Heart right ventricle (tissue), 16 donors: ENCODE measurements at regions not wholly inside any gene's neighbourhood (a gene's known extent, or its start where the extent isn't known, plus 50 kb on each side); places are given as distances from the start of the nearest gene placed in this dataset.

Experiments used
- ATAC-seq, 8 donors: fragments of 200-7000 bp; cut with Tn5 transposase; one replicate each; pipeline ENCODE4 v1.9.1; 2020; ENCODE audit warnings: mild to moderate bottlenecking in 8 of 8, moderate library complexity in 8 of 8, moderate number of reproducible peaks in 1 of 8
- DNase-seq, 2 donors: peaks; one replicate each; pipeline ENCODE4 v3.0.0-alpha.2; 2020
- H3K27ac ChIP-seq, 10 donors: fragments of 200-600 bp; sonication (generic) in 2 of 10; one replicate each; pipeline versions ENCODE4 v1.5.0 to v1.8.0; 2020 to 2022; ENCODE audit warnings: mild to moderate bottlenecking in 3 of 10
- H3K27me3 ChIP-seq, 7 donors: fragments of 200-600 bp; one replicate each; pipeline ENCODE4 v1.8.0; 2021 to 2022; ENCODE audit warnings: mild to moderate bottlenecking in 2 of 7
- H3K36me3 ChIP-seq, 9 donors: fragments of 200-600 bp; sonication (generic) in 1 of 9; one replicate each; pipeline versions ENCODE4 v1.5.0 to v1.8.0; 2020 to 2022; ENCODE audit warnings: mild to moderate bottlenecking in 2 of 9
- H3K4me1 ChIP-seq, 9 donors: fragments of 200-600 bp; sonication (generic) in 1 of 9; one replicate each; pipeline versions ENCODE4 v1.5.0 to v1.8.0; 2020 to 2022; ENCODE audit warnings: mild to moderate bottlenecking in 4 of 9
- H3K4me3 ChIP-seq, 10 donors: fragments of 200-600 bp; sonication (generic) in 2 of 10; one replicate each; pipeline versions ENCODE4 v1.5.0 to v1.8.0; 2020 to 2022; ENCODE audit warnings: mild to moderate bottlenecking in 7 of 10, moderate library complexity in 2 of 10
- H3K9me3 ChIP-seq, 11 donors: fragments of 200-600 bp in 10 of 11; sonication (generic) in 2 of 11; one replicate each; pipeline versions ENCODE4 v1.5.0 to v1.8.0; 2013 to 2022; ENCODE audit warnings: mild to moderate bottlenecking in 2 of 11, control low read depth in 1 of 11, moderate library complexity in 1 of 11
- WGBS, 2 donors: extraction: QIAGEN DNeasy Blood & Tissue Kit; methylation state at CpG; one replicate each; pipeline ENCODE4 v1.1.7; 2013; ENCODE audit warnings: inconsistent platforms in 1 of 2; 5-methylcytosine and 5-hydroxymethylcytosine counted together
- intact Hi-C, 10 donors: fragments of 100-400 bp; cut with DNase I; formaldehyde crosslinking; loops; one replicate each; pipeline versions ENCODE4 v1.11.1 to v1.14.2; 2022
- TF ChIP-seq, protein P1 (sequence below), 9 donors: fragments of 200-600 bp; sonication (generic) in 2 of 9; IDR thresholded peaks; one replicate each; pipeline versions ENCODE4 v1.5.0 to v1.8.0; 2021 to 2022; ENCODE audit warnings: antibody characterized with exemption in 9 of 9, mild to moderate bottlenecking in 5 of 9, moderate library complexity in 1 of 9
- donor health status: Arrhythmogenic right ventricular cardiomyopathy.
- donor health status: ischemic (EF 13 %, LVEDD 7.1; RV severe dilation, severe dysfunction).
- donor health status: healthy with polysubstance abuse.
- donor health status: DM: no; HTN: yes; CAD: no.
- donor health status: DM: no; HTN: no; CAD: no.
- donor health status: ischemic (EF 25% LVEDD 6.9; RV normal size, moderate dysfunction).
- donor health status: ischemic (EF 25% LVEDD 5.7; RV mildly dilated, moderate dysfunction).
- donor health status: healthy.
- donor health status: DM: yes; HTN: yes; CAD: no.
- donor health status: Ischemic cardiomyopathy.
- donor health status: ischemic (EF 35%, LVEDD 5.7; RV mildly dilated, moderate dysfunction).
- donor health status: nonischemic (EF 11% LVEDD 7.7; RV severe dilation, severe dysfunction).
- donor health status: DM: yes; HTN: yes; CAD: no.
- donor health status: PGD.
- donor health status: ischemic (EF 29% LVEDD 5.4; RV normal size, mild dysfunction).
- donor health status: nonischemic (EF 23%, LVEDD 6.1; RV moderate dilation, normal function).

DNA sequence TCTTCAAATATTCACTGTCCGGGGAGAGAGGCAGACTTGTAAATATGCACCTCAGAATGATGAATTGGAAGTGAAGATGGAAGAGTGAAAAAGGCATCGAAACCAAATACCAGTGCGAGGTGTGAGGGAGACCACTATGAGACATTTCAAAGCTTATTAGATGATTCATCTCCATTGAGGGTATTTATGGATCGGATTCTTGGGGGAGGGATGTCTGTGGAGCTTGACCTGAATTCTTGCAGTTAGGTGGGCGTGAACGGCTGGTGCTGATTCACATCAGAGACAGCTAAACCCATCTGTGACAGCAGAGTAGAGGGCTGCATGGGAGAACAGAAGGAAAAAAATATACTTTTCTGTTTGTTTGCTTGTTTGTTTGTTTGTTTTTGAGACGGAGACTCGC lies 677.2 kb downstream of the AACS start:
- Histone ChIP-seq H3K4me3 (no peak overlapping the region), H3K4me1 (no peaks in the 10 kb centered on the region), H3K36me3 (no peaks in the 10 kb centered on the region), H3K27me3 (no peaks in the 10 kb centered on the region), H3K27ac (no peak overlapping the region), H3K9me3 (peaks cover 0 to 14% (median 0%) of the 10 kb centered on the region in 11 donors)
- TF ChIP-seq, protein P1, sequence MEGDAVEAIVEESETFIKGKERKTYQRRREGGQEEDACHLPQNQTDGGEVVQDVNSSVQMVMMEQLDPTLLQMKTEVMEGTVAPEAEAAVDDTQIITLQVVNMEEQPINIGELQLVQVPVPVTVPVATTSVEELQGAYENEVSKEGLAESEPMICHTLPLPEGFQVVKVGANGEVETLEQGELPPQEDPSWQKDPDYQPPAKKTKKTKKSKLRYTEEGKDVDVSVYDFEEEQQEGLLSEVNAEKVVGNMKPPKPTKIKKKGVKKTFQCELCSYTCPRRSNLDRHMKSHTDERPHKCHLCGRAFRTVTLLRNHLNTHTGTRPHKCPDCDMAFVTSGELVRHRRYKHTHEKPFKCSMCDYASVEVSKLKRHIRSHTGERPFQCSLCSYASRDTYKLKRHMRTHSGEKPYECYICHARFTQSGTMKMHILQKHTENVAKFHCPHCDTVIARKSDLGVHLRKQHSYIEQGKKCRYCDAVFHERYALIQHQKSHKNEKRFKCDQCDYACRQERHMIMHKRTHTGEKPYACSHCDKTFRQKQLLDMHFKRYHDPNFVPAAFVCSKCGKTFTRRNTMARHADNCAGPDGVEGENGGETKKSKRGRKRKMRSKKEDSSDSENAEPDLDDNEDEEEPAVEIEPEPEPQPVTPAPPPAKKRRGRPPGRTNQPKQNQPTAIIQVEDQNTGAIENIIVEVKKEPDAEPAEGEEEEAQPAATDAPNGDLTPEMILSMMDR (IDR thresholded peaks at IDR 0.05), result no peak
- ATAC-seq (no peak), DNase-seq (no peak)
- 83 to 84% methylated on average over 8 of the region's 8 CpGs for WGBS, 2 donors
- intact Hi-C loops, result no loop called here

DNA sequence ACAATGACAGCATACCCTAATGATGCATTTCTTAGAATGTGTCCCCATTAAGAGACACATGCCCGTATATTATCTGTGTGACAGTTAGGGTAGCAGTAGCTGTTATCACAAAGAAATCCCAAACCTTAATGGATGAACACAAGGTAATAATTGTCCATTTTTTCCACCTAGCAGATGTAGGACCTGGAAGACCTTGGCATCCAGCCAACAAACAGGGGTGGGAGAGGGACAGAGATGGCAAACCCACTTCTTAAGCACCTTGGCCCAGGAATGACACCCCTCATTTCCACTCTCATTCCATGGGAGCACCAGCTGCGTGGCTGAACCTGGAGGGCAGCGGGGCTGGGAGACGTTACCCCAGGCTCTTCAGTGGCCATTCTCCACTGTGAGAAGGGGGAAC lies 679.0 kb downstream of the AACS start:
- WGBS, 2 donors, result 88 to 90% methylated on average over 4 of the region's 4 CpGs
- no peaks in the 10 kb centered on the region for H3K4me1 ChIP-seq
- H3K36me3 ChIP-seq, result no peaks in the 10 kb centered on the region
- intact Hi-C loops, result no loop called here
- peaks cover 0 to 13% (median 0%) of the 10 kb centered on the region in 11 donors for H3K9me3 ChIP-seq
- DNase-seq (no peak), ATAC-seq (no peak)
- TF ChIP-seq, protein P1 (IDR thresholded peaks at IDR 0.05), result no peak
- H3K27me3 ChIP-seq, result no peaks in the 10 kb centered on the region
- H3K4me3 ChIP-seq, result no peak overlapping the region
- H3K27ac ChIP-seq, result no peak overlapping the region

DNA sequence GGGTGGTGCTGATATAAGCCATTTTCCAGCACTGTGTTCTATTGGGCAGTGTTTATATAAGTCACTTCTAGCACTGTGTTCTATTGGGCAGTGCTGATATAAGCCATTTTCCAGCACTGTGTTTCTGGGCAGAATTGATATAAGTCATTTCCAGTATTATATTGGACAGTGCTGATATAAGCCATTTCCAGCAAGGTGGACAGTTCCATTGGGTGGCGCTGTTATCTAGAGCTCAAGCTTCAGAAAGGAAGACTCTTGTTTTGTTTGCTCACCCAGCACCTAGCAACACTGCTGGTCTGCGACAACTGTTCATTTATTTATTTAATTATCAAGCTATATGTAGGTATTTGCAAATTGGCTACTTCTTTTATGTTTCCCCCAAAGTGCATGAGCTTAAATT lies 690.3 kb downstream of the AACS start:
- no peaks in the 10 kb centered on the region for H3K9me3 ChIP-seq
- 39 to 83% methylated on average over 1 to 2 of the region's 2 CpGs for WGBS, 2 donors
- TF ChIP-seq, protein P1 (IDR thresholded peaks at IDR 0.05), result peak in 3 of 9 donors; percentile 8 to 21 (median 18)
- H3K27ac ChIP-seq, result no peak overlapping the region
- DNase-seq (no peak), ATAC-seq (peak in 3 of 8 donors; percentile 22 to 62 (median 61))
- intact Hi-C loops, result no loop called here
- H3K4me1 ChIP-seq, result no peaks in the 10 kb centered on the region
- H3K36me3 ChIP-seq, result no peaks in the 10 kb centered on the region
- peaks cover 0 to 12% (median 0%) of the 10 kb centered on the region in 7 donors for H3K27me3 ChIP-seq
- H3K4me3 ChIP-seq, result no peak overlapping the region

DNA sequence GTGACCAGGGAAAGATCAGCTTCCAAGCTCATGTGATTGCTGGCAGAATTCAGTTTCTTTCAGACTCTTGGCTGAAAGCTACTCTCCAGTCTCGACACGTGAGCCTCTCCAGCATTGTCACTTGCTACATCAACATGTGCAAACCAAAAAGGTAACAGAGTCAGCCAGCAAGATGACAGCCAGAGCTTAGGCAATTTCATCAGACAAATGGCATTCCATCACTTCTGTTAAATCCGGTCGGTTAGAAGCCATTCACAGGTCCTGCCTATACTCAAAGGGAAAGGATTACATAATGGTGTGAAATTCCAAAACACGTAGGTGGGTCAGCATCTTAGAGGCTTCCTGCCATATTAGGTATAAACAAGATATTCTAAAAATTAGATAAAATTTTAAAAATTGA lies 700.9 kb downstream of the AACS start:
- no peak for ATAC-seq
- Histone ChIP-seq H3K4me3 (no peak overlapping the region), H3K27ac (no peak overlapping the region), H3K4me1 (no peaks in the 10 kb centered on the region), H3K27me3 (peaks cover 0 to 4% (median 0%) of the 10 kb centered on the region in 7 donors), H3K9me3 (no peaks in the 10 kb centered on the region), H3K36me3 (no peaks in the 10 kb centered on the region)
- TF ChIP-seq, protein P1 (IDR thresholded peaks at IDR 0.05), result no peak
- WGBS, 2 donors, result 31 to 35% methylated on average over 5 of the region's 5 CpGs
- DNase-seq, result no peak
- intact Hi-C loops, result no loop called here
